SJCRH30 (cell line): ENCODE measurements at regions not wholly inside any gene's neighbourhood (a gene's known extent, or its start where the extent isn't known, plus 50 kb on each side); places are given as distances from the start of the nearest gene placed in this dataset.

Experiments
- DNase-seq, 2 experiments: peaks; one replicate each; pipeline ENCODE4 v3.0.0-alpha.2; 2015 to 2020
- H3K27ac ChIP-seq: fragments of 250-450 bp; sonication (Bioruptor Pico); 2 replicates; pipeline ENCODE4 v1.5.1; 2020; ENCODE audit warnings: mild to moderate bottlenecking, moderate library complexity
- H3K27me3 ChIP-seq: fragments of 250-450 bp; sonication (Bioruptor Pico); 2 replicates; pipeline ENCODE4 v1.5.1; 2020; ENCODE audit warnings: mild to moderate bottlenecking, moderate library complexity
- H3K36me3 ChIP-seq: fragments of 250-450 bp; sonication (Bioruptor Pico); 2 replicates; pipeline ENCODE4 v1.5.1; 2020; ENCODE audit warnings: mild to moderate bottlenecking, moderate library complexity
- H3K4me1 ChIP-seq: fragments of 250-450 bp; sonication (Bioruptor Pico); 2 replicates; pipeline ENCODE4 v1.5.1; 2020; ENCODE audit warnings: mild to moderate bottlenecking, moderate library complexity
- H3K4me3 ChIP-seq: fragments of 250-450 bp; sonication (Bioruptor Pico); 2 replicates; pipeline ENCODE4 v1.5.1; 2020; ENCODE audit warnings: mild to moderate bottlenecking, moderate library complexity
- H3K9me3 ChIP-seq: fragments of 250-450 bp; sonication (Bioruptor Pico); replicated peaks from 2 replicates; pipeline ENCODE4 v1.5.1; 2020; ENCODE audit warnings: mild to moderate bottlenecking, moderate library complexity

DNA sequence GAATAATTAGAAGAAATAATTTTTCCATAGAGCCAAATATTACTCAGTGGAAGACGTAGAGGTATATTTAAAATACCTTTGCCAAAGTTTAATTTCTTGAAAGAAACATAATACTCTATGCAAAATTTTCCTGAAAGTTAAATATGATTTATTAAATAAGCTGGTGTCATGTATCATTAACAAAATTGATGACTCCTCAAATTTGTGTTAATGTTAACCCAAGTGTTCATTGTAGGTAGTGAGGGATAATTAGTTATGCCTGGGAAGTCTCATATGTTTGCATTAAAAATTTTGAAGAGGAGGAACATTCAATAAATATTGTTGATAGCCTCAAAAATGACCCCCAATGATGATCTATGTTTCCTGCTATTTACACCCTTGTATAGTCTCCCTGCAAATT, 292.7 kb upstream of the AMOT start:
- H3K9me3 ChIP-seq: no peaks in the 10 kb centered on the region
- no peak for DNase-seq

GRCh38 chrX:113124693-113125092, 284.1 kb upstream of the AMOT start:
- Histone ChIP-seq H3K27ac (no peak overlapping the region), H3K27me3 (no peaks in the 10 kb centered on the region), H3K36me3 (no peaks in the 10 kb centered on the region), H3K4me1 (no peaks in the 10 kb centered on the region), H3K9me3 (no peaks in the 10 kb centered on the region), H3K4me3 (no peak overlapping the region)
- no peak for DNase-seq

More for the DNA sequence above, 292.7 kb upstream of the AMOT start:
- no peak overlapping the region for H3K4me3 ChIP-seq
- H3K27me3 ChIP-seq: no peaks in the 10 kb centered on the region
- H3K4me1 ChIP-seq: no peaks in the 10 kb centered on the region
- no peaks in the 10 kb centered on the region for H3K36me3 ChIP-seq
- H3K27ac ChIP-seq: no peak overlapping the region

DNA sequence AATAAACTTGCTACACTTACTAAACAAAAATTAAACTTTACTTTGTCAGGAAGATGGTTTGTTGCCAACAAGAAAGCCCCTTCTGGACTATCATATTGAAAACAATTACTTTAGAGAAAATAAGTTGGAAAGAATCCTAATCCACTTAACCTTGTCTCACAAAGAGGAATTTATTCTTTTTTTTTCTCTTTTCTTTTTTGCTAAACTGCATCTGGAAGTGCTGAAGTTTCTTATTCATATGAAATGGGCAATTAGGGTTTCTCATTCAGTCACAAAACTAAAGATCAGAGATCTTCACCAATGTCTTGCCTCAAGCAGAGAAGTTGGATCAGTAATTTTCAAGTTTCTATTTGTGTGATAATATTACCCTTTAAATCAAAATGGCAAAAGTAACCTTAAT, 234.9 kb upstream of the AMOT start:
- no peak for DNase-seq
- Histone ChIP-seq H3K27ac (no peak overlapping the region), H3K9me3 (no peaks in the 10 kb centered on the region)

GRCh38 chrX:113059714-113060113, 219.1 kb upstream of the AMOT start:
- Histone ChIP-seq H3K4me1 (no peaks in the 10 kb centered on the region), H3K27me3 (no peaks in the 10 kb centered on the region), H3K9me3 (no peaks in the 10 kb centered on the region), H3K27ac (no peak overlapping the region), H3K4me3 (no peak overlapping the region), H3K36me3 (no peaks in the 10 kb centered on the region)
- DNase-seq: peak; percentile 8 to 15

More for the DNA sequence above, 234.9 kb upstream of the AMOT start:
- H3K4me3 ChIP-seq: no peak overlapping the region
- no peaks in the 10 kb centered on the region for H3K36me3 ChIP-seq
- no peaks in the 10 kb centered on the region for H3K27me3 ChIP-seq
- no peaks in the 10 kb centered on the region for H3K4me1 ChIP-seq

DNA sequence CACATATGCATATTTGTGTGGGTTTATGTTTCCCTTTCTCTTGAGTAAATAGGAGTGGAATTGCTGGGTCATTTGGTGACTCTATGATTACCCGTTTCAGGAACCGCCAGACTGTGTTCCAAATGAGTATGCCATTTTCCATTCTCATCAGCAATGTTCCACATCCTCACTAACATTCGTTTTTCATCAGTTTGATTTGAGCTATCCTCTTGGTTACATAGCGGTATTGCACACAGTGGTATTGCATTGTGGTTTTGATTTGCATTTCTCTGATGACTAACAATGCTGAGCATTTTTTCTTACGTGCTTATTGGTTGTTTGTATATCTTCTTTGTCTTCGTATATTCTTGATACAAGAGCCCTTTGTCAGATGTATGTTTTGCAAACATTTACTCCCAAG, 218.0 kb upstream of the AMOT start:
- Histone ChIP-seq H3K4me1 (no peaks in the 10 kb centered on the region), H3K27ac (no peak overlapping the region), H3K27me3 (no peaks in the 10 kb centered on the region), H3K4me3 (no peak overlapping the region), H3K36me3 (no peaks in the 10 kb centered on the region), H3K9me3 (no peaks in the 10 kb centered on the region)
- DNase-seq: no peak

DNA sequence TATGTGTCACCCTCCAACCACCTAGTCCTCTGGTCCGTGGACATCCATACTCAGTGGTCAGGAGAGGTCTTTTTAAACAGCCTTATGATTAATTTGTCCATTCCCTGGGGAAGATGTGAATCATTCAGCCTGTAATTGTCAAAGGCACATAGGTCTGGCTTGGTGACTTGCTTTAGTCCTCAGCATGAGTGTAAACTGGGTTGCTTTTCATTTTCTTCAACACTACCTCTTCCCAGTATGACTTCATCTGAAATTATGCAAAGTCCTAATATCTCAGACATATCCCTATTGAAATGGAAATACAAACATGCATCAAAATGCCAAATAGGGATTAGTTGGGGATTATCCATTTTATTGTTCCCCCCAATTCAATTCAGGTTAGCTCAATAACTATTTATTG, 208.3 kb upstream of the AMOT start:
- H3K4me3 ChIP-seq: no peak overlapping the region
- no peaks in the 10 kb centered on the region for H3K36me3 ChIP-seq
- H3K27me3 ChIP-seq: no peaks in the 10 kb centered on the region
- no peak overlapping the region for H3K27ac ChIP-seq
- H3K9me3 ChIP-seq: no peaks in the 10 kb centered on the region
- H3K4me1 ChIP-seq: no peaks in the 10 kb centered on the region
- DNase-seq: no peak

- Histone ChIP-seq H3K9me3 (no peaks in the 10 kb centered on the region), H3K27me3 (no peaks in the 10 kb centered on the region), H3K27ac (no peak overlapping the region), H3K4me3 (no peak overlapping the region), H3K36me3 (no peaks in the 10 kb centered on the region), H3K4me1 (no peaks in the 10 kb centered on the region)
- DNase-seq: no peak
Measured at GRCh38 chrX:113048480-113048879, 207.8 kb upstream of the AMOT start.

GRCh38 chrX:113033966-113034680, 193.5 kb upstream of the AMOT start:
- Histone ChIP-seq H3K27me3 (no peaks in the 10 kb centered on the region), H3K27ac (no peak overlapping the region), H3K9me3 (no peaks in the 10 kb centered on the region), H3K36me3 (no peaks in the 10 kb centered on the region), H3K4me1 (no peaks in the 10 kb centered on the region), H3K4me3 (no peak overlapping the region)
- DNase-seq: no peak

DNA sequence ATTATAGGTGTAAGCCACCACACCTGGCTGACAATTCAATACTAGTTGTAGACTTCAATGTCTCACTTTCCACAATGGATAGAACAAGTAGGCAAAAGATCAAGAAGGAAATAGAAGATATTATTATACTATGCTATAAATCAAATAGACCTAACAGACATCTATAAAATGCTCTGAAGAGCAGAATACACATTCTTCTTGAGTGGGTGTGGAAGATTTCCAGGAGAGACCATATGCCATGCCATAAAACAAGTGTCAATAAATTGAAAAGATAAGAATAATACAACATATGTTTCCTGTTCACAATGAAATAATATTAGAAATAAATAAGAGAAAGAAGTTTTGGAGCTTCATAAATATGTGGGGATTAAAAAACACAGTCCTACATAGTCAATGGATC, 179.3 kb upstream of the AMOT start:
- no peak overlapping the region for H3K4me3 ChIP-seq
- no peaks in the 10 kb centered on the region for H3K4me1 ChIP-seq
- no peak overlapping the region for H3K27ac ChIP-seq
- H3K9me3 ChIP-seq: no peaks in the 10 kb centered on the region
- DNase-seq: no peak
- H3K36me3 ChIP-seq: no peaks in the 10 kb centered on the region
- H3K27me3 ChIP-seq: no peaks in the 10 kb centered on the region

GRCh38 chrX:113009837-113010236, 169.2 kb upstream of the AMOT start:
- no peak for DNase-seq
- Histone ChIP-seq H3K4me1 (no peaks in the 10 kb centered on the region), H3K27ac (no peak overlapping the region), H3K36me3 (no peaks in the 10 kb centered on the region), H3K9me3 (no peaks in the 10 kb centered on the region), H3K4me3 (no peak overlapping the region), H3K27me3 (no peaks in the 10 kb centered on the region)

- Histone ChIP-seq H3K9me3 (no peaks in the 10 kb centered on the region), H3K27me3 (no peaks in the 10 kb centered on the region), H3K27ac (no peak overlapping the region), H3K4me1 (no peaks in the 10 kb centered on the region), H3K36me3 (no peaks in the 10 kb centered on the region), H3K4me3 (no peak overlapping the region)
- no peak for DNase-seq
Measured at GRCh38 chrX:113009029-113009428, 168.4 kb upstream of the AMOT start.

- Histone ChIP-seq H3K4me1 (no peaks in the 10 kb centered on the region), H3K36me3 (no peaks in the 10 kb centered on the region), H3K27me3 (no peaks in the 10 kb centered on the region), H3K27ac (no peak overlapping the region), H3K9me3 (no peaks in the 10 kb centered on the region), H3K4me3 (no peak overlapping the region)
- peak in 1 of 2 experiments; percentile 8 for DNase-seq
Measured at GRCh38 chrX:113001836-113002235, 161.2 kb upstream of the AMOT start.

- Histone ChIP-seq H3K27me3 (no peaks in the 10 kb centered on the region), H3K36me3 (no peaks in the 10 kb centered on the region), H3K4me3 (no peak overlapping the region), H3K4me1 (no peaks in the 10 kb centered on the region), H3K9me3 (no peaks in the 10 kb centered on the region), H3K27ac (no peak overlapping the region)
- no peak for DNase-seq
Measured at GRCh38 chrX:112997991-112998390, 157.4 kb upstream of the AMOT start.

- Histone ChIP-seq H3K4me1 (no peaks in the 10 kb centered on the region), H3K27me3 (no peaks in the 10 kb centered on the region), H3K9me3 (no peaks in the 10 kb centered on the region), H3K27ac (no peak overlapping the region), H3K36me3 (no peaks in the 10 kb centered on the region), H3K4me3 (no peak overlapping the region)
- no peak for DNase-seq
Measured at GRCh38 chrX:112991801-112992200, 151.2 kb upstream of the AMOT start.

GRCh38 chrX:112979879-112980278, 139.2 kb upstream of the AMOT start:
- Histone ChIP-seq H3K27ac (no peak overlapping the region), H3K9me3 (no peaks in the 10 kb centered on the region), H3K36me3 (no peaks in the 10 kb centered on the region), H3K27me3 (no peaks in the 10 kb centered on the region), H3K4me3 (no peak overlapping the region), H3K4me1 (no peaks in the 10 kb centered on the region)
- DNase-seq: no peak

- H3K36me3 ChIP-seq: no peaks in the 10 kb centered on the region
Measured at GRCh38 chrX:112968351-112969133, 127.9 kb upstream of the AMOT start.

More at GRCh38 chrX:112968351-112969133, 127.9 kb upstream of the AMOT start:
- no peak for DNase-seq
- no peaks in the 10 kb centered on the region for H3K27me3 ChIP-seq
- H3K27ac ChIP-seq: no peak overlapping the region
- H3K4me1 ChIP-seq: no peaks in the 10 kb centered on the region
- H3K9me3 ChIP-seq: no peaks in the 10 kb centered on the region
- no peak overlapping the region for H3K4me3 ChIP-seq
